Dermis blood vessel endothelial cell (primary cell): ENCODE measurements at regions not wholly inside any gene's neighbourhood (a gene's known extent, or its start where the extent isn't known, plus 50 kb on each side); places are given as distances from the start of the nearest gene placed in this dataset.
"Not testable (repeated sequence)": the region's sequence is repeated elsewhere in the genome, so short reads cannot be mapped to it uniquely, and the experiment has no call there.

Experiments
- DNase-seq: peaks from one replicate; pipeline ENCODE4 v3.0.0; 2010

- DNase-seq = no peak
These were observed 556.7 kb downstream of the TMEM121 start for GRCh38 chr14:106083082-106083481.

DNA sequence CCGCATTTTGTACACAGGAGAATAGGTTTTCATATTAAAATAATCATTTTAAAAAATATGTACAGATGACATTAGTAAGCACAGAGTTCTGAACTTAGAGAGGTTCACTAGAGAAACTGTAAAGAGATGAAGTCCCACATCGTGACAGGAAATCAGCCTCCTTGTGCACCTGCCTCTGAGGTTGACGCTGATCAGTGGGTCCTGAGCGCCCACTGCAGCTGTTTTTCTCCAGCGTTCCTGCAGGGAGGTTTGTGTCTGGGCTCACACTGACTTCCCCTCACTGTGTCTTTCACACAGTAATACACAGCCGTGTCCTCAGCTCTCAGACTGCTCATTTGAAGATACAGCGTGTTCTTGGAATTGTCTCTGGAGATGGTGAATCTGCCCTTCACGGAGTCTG is 561.5 kb downstream of the TMEM121 start:
- DNase-seq = no peak

GRCh38 chr14:106088860-106089259 is 562.5 kb downstream of the TMEM121 start:
- not testable (repeated sequence) for DNase-seq

GRCh38 chr14:106094654-106095189 is 568.3 kb downstream of the TMEM121 start:
- peak; percentile 11 for DNase-seq

- no peak for DNase-seq
These were observed 581.3 kb downstream of the TMEM121 start for GRCh38 chr14:106107703-106108102.

DNA sequence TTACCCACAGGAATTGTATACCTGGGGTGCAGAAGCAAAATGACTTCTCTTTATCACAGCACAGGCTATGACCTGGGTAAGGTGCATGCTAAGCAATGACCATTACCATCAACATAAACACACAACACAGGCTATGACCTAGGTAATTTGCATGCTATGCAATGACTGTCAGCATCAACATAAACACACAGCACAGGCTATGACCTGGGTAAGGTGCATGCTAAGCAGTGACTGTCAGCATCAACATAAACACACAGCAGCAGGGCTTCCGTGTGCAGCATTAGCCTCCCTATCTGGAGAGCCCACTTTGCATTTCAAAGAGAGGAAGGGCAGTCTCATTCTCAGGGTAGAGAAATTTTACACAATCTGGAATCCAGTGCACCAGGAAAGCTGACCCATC is 583.0 kb downstream of the TMEM121 start:
- no peak for DNase-seq

- DNase-seq = no peak
These were observed 589.0 kb downstream of the TMEM121 start for GRCh38 chr14:106115401-106115800.

- DNase-seq = not testable (repeated sequence)
These were observed 590.1 kb downstream of the TMEM121 start for GRCh38 chr14:106116339-106116930.

DNA sequence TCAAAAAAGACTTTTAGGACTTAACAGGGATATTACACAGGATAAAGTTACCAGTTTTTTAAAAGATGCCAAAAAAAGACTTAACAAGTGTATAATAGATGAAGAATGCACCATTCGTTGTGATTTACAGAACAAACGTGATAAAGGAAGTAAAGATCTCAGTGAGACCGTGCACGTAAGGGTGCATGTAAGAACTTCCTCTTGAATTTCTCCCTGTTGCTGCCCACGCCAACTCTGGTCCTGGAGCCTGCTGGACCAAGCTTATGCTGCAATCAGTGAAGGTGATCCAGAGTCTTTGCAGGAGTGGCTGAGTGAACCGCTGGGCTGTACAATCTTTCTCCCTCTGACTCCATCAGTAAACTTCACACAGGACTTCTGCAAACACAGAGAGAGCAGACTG is 593.7 kb downstream of the TMEM121 start:
- DNase-seq = no peak

DNA sequence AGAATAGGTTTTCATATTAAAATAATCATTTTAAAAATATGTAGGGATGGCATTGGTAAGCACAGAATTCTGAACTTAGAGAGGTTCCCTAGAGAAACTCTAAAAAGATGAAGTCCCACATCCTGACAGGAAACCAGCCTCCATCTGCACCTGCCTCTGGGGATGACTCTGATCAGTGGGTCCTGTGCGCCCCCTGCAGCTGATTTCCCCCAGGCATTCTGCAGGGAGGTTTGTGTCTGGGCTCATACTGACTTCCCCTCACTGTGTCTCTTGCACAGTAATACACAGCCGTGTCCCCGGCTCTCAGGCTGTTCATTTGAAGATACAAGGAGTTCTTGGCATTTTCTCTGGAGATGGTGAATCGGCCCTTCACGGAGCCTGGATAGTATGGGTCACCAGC is 602.9 kb downstream of the TMEM121 start:
- DNase-seq = no peak

DNA sequence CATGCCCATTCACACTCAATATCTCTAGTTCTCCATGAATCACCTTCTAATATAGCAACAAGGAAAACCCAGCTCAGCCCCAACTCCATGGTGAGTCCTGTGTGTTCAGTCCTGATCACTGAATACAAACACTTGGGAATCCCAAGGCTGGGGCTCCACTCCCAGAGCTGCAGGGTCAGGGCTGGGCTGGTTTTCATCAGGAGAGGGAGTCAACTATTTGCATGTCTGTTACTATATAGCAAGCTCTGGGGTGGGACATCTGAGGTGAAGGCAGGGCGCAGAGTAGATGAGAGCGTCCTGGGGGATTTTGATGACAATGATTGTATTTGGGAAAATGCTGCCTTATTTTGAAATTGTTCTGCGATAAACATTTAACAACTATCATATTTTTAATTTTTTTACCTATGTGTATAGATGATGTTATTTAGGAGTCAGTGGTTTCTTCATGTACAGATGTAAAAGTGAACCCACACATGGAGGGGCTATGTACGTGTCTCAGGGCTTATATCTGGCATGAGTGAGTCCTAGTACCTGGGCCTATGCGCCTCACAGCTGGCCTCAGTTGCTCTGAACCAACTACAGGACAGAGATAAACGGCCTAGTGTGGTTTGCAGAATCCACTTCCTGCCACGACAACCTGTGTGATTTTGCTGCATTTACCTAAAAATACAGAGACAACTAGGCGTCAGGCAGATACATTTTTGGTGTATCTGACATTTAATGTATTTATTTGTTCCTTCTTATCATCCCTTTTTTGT is 603.7 kb downstream of the TMEM121 start:
- not testable (repeated sequence) for DNase-seq

- DNase-seq = not testable (repeated sequence)
These were observed 606.7 kb downstream of the TMEM121 start for GRCh38 chr14:106133126-106133525.

GRCh38 chr14:106134886-106135285 is 608.5 kb downstream of the TMEM121 start:
- DNase-seq = no peak

- DNase-seq = no peak
These were observed 615.1 kb downstream of the TMEM121 start for GRCh38 chr14:106141242-106142220.

GRCh38 chr14:106145731-106146130 is 619.3 kb downstream of the TMEM121 start:
- not testable (repeated sequence) for DNase-seq

- peak; percentile 60 for DNase-seq
These were observed 627.1 kb downstream of the TMEM121 start for GRCh38 chr14:106153362-106153955.

DNA sequence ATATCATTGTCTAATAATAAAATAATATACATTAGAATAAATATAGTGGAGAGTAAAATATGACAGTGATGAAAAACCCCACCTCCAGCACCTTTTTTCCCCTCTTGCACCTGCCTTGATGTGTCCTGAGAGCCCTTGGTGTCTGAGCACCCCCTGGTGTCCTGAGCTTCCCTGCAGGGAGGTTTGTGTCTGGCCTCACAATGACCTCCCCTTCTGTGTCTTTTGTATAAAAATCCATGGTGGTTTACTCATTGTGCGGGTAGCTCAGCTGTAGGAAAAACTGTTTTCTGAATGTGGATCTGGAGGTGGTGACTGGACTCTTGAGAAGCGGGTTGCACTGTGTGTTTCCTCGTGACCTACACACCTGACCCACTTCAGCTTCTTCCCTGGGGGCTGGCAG is 636.9 kb downstream of the TMEM121 start:
- DNase-seq = no peak

GRCh38 chr14:106163812-106164211 is 637.4 kb downstream of the TMEM121 start:
- not testable (repeated sequence) for DNase-seq

DNA sequence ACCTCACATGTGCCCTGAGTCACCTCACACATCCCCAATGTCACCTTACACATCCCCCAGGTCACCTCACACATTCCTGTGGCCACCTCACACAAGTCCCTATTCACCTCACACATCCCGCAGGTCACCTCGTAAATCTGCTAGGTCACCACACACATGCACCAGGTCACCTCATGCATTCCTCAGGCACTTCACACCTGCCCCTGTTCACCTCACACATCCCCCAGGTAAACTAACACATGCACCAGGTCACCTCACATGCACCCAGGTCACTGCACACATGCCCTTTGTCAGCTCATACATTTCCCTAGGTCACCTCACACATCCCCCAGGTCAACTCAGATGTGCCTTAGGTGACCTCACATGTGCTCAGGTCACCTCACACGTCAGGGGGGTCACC is 639.8 kb downstream of the TMEM121 start:
- DNase-seq = no peak

DNA sequence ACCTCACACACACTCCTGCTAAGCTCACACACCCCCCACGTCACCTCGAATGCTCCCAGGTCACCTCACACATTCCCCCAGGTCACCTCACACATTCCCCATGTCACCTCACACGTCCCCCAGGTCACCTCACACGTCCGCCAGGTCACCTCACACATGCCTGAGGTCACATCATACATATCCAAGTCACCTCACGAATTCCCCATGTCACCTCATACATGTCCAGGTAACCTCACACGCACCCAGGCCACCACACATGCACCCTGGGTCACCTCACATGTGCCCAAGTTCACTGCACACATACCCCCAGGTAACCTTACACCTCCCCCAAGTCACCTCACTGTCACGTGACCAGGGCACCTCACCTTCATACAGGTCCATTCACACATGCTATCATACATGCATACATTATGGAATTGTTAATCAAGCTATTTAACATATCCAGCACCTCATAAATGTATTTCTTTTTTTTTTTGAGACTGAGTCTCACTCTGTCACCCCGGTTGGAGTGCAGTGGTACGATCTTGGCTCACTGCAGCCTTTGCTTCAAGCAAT is 640.3 kb downstream of the TMEM121 start:
- DNase-seq = no peak

GRCh38 chr14:106170163-106170658 is 643.8 kb downstream of the TMEM121 start:
- not testable (repeated sequence) for DNase-seq

DNA sequence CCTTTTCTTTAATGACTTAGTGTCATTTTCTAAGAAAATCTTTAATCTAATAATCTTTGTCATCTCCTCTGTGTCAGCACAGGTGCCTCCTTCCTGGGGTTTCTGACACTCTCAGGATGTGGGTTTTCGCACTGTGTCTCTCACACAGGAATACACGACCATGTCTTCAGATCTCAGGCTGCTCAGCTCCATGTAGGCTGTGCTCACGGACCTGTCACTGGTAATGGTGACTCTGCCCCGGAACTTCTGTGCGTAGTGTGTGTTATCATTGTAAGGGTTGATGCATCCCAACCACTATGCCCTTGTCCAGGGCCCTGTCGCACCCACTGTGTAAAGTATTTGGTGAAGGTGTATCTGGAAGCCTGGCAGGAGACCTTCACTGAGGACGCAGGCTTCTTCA is 647.8 kb downstream of the TMEM121 start:
- no peak for DNase-seq
